ENCODE measurements at regions not wholly inside any gene's neighbourhood (a gene's known extent, or its start where the extent isn't known, plus 50 kb on each side); places are given as distances from the start of the nearest gene placed in this dataset.

DNA sequence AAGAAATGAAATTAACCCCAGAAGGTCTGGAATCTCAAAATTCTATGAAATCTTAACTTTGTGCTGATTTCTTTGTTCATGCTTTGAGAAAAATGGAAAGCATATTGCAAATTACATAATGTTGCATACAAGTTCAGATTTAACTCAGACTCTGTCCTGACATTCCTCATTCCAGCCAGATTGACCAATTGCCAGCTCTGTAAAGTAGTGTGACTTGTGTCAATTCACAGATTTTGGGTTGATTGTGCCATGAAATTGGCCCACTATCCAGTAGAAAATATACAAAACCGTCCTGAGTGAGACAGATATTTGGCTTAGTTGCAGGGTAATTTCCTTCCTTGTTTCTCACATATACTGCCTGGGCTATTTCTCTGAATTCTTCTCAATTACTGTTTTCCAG is 1312.6 kb downstream of the ROBO1 start:
- H3K27ac ChIP-seq (ENCODE audit: insufficient read depth, low read depth, low read length), result no peak overlapping the region
- no peaks in the 10 kb centered on the region for H3K79me2 ChIP-seq (ENCODE audit: control insufficient read depth, insufficient read depth, low read length)
- no peaks in the 10 kb centered on the region for H3K9me1 ChIP-seq (replicated peaks; ENCODE audit: control insufficient read depth, extremely low read depth, insufficient read depth, low read length)
- BruUV-seq (replicated peaks), result no TSS peak
- H4K20me1 ChIP-seq (replicated peaks; ENCODE audit: control insufficient read depth, extremely low read depth, insufficient read depth, low read length), result no peaks in the 10 kb centered on the region
- H3K27me3 ChIP-seq (ENCODE audit: control insufficient read depth in 2 of 2, insufficient read depth in 2 of 2, low read length in 2 of 2), result no peaks in the 10 kb centered on the region
- ChIA-PET POLR2A (no interaction called here), CTCF (no interaction called here)
- no peaks in the 10 kb centered on the region for H3K36me3 ChIP-seq (ENCODE audit: control insufficient read depth in 2 of 2, extremely low read depth in 1 of 2, insufficient read depth in 2 of 2, low read length in 2 of 2)
- no peak overlapping the region for H3K9ac ChIP-seq (replicated peaks; ENCODE audit: extremely low read depth, insufficient read depth, low read length)
- H3K9me3 ChIP-seq (replicated peaks; ENCODE audit: control insufficient read depth, insufficient read depth, low read length), result no peaks in the 10 kb centered on the region
- DNase-seq (ENCODE audit: low read depth, low spot score) (no peak), FAIRE-seq (no peak)
- intact Hi-C loops (cut with micrococcal nuclease) (no loop called here), dilution Hi-C loops (cut with MboI; ENCODE audit: extremely low pct_ligation_motif_present, low sequenced_read_pairs) (no loop called here)
- H3K4me1 ChIP-seq (ENCODE audit: control insufficient read depth, extremely low read depth, insufficient read depth, low read length), result no peaks in the 10 kb centered on the region
- no peak overlapping the region for H3K4me3 ChIP-seq (replicated peaks in 1 of 3; ENCODE audit: insufficient read depth in 1 of 3, low read depth in 1 of 3, low read length in 3 of 3)
- TF ChIP-seq, protein P1, sequence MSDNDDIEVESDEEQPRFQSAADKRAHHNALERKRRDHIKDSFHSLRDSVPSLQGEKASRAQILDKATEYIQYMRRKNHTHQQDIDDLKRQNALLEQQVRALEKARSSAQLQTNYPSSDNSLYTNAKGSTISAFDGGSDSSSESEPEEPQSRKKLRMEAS (IDR thresholded peaks at IDR 0.05; ENCODE audit: insufficient read depth, insufficient read length), result no peak
- TF ChIP-seq GATA2 (IDR thresholded peaks at IDR 0.05; ENCODE audit: insufficient read depth, insufficient read length, low read depth, low read length), result no peak
- no peak for TF ChIP-seq POLR2AphosphoS5 (IDR thresholded peaks at IDR 0.05; ENCODE audit: insufficient read depth, low read depth, low read length)
- no peak for TF ChIP-seq POLR2A (IDR thresholded peaks at IDR 0.05; ENCODE audit: low read depth, low read length)
- no peak for TF ChIP-seq EZH2 (IDR thresholded peaks at IDR 0.05; ENCODE audit: borderline replicate concordance, low read depth, low read length, severe bottlenecking)
- no peak for TF ChIP-seq MYC (IDR thresholded peaks at IDR 0.05; ENCODE audit: low read depth, low read length)
- H2AFZ ChIP-seq (ENCODE audit: low read depth, low read length), result no peak overlapping the region
- H3K4me2 ChIP-seq (ENCODE audit: insufficient read depth, low read length), result no peak overlapping the region

DNA sequence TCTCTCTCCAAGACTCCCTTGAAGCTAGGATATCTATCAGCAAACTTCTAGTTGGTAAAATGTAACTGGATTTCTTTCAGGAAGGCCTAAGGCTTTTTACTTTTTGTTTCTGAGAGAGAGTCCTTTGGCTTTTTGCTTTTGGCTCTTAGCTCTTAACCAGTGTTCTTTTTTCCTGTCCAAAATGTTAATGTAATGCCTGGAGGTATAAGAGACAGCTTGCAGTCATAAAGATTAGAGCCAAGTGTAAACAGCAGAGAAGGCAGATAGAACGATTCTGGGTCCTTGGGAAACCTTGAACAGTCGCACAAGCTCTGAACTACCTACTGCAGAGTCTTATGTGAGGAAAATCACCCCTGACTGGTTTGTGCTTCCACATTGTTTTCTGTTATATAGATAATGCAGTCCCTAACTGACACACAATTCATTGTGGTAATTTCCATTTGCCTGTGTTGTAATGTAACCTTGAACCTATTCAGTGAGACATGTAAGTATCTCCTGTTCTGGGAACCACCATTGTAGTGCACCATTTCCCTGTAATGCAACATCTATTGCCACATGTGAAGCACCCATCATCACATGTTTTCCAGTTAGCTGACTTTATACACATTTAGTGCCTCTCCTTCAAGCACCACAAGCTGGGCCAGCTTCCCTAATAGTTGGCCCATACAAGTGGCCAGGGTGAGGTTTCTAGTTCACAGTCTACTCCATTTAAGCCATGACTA is 1311.9 kb downstream of the ROBO1 start:
- Histone ChIP-seq H3K79me2 (ENCODE audit: control insufficient read depth, insufficient read depth, low read length) (no peaks in the 10 kb centered on the region), H3K9me3 (replicated peaks; ENCODE audit: control insufficient read depth, insufficient read depth, low read length) (no peaks in the 10 kb centered on the region), H3K9me1 (replicated peaks; ENCODE audit: control insufficient read depth, extremely low read depth, insufficient read depth, low read length) (no peaks in the 10 kb centered on the region), H3K27me3 (ENCODE audit: control insufficient read depth in 2 of 2, insufficient read depth in 2 of 2, low read length in 2 of 2) (no peaks in the 10 kb centered on the region), H3K4me3 (replicated peaks in 1 of 3; ENCODE audit: insufficient read depth in 1 of 3, low read depth in 1 of 3, low read length in 3 of 3) (no peak overlapping the region), H3K36me3 (ENCODE audit: control insufficient read depth in 2 of 2, extremely low read depth in 1 of 2, insufficient read depth in 2 of 2, low read length in 2 of 2) (no peaks in the 10 kb centered on the region), H3K9ac (replicated peaks; ENCODE audit: extremely low read depth, insufficient read depth, low read length) (no peak overlapping the region), H2AFZ (ENCODE audit: low read depth, low read length) (no peak overlapping the region), H3K4me1 (ENCODE audit: control insufficient read depth, extremely low read depth, insufficient read depth, low read length) (no peaks in the 10 kb centered on the region), H4K20me1 (replicated peaks; ENCODE audit: control insufficient read depth, extremely low read depth, insufficient read depth, low read length) (no peaks in the 10 kb centered on the region), H3K27ac (ENCODE audit: insufficient read depth, low read depth, low read length) (no peak overlapping the region), H3K4me2 (ENCODE audit: insufficient read depth, low read length) (no peak overlapping the region)
- TF ChIP-seq CTCF (IDR thresholded peaks at IDR 0.05; ENCODE audit: extremely low read depth in 1 of 2, insufficient read depth in 1 of 2, low read depth in 1 of 2, low read length in 2 of 2), result no peak
- TF ChIP-seq EZH2 (IDR thresholded peaks at IDR 0.05; ENCODE audit: borderline replicate concordance, low read depth, low read length, severe bottlenecking), result no peak
- ChIA-PET POLR2A (no interaction called here), CTCF (no interaction called here)
- no TSS peak for BruUV-seq (replicated peaks)
- dilution Hi-C loops (cut with MboI; ENCODE audit: extremely low pct_ligation_motif_present, low sequenced_read_pairs), result no loop called here
- FAIRE-seq (no peak), DNase-seq (ENCODE audit: low read depth, low spot score) (no peak)
- intact Hi-C loops (cut with micrococcal nuclease), result no loop called here

All from endothelial cell of umbilical vein (primary cell).